SK-N-SH (cell line): ENCODE measurements at regions not wholly inside any gene's neighbourhood (a gene's known extent, or its start where the extent isn't known, plus 50 kb on each side); places are given as distances from the start of the nearest gene placed in this dataset.

ENCODE experiments used
- CTCF ChIP-seq: fragments of 200-600 bp; sonication (generic); IDR thresholded peaks from 2 replicates; pipeline ENCODE4 v1.6.1; 2017; ENCODE audit warnings: antibody characterized with exemption, mild to moderate bottlenecking, moderate library complexity
- FOXM1 ChIP-seq: IDR thresholded peaks from 2 replicates; pipeline ENCODE4 v1.4.0; 2012; ENCODE audit warnings: low read depth, mild to moderate bottlenecking
- GATA2 ChIP-seq: sonication (generic); formaldehyde crosslinking; IDR thresholded peaks from 2 replicates; pipeline ENCODE4 v1.5.0; 2020; ENCODE audit warnings: mild to moderate bottlenecking, missing genetic modification reagents
- IRF3 ChIP-seq: fragments of 150-350 bp; IDR thresholded peaks from 2 replicates; pipeline ENCODE4 v1.6.1; 2016; ENCODE audit warnings: mild to moderate bottlenecking, low read depth, low read length
- MXI1 ChIP-seq: IDR thresholded peaks from 2 replicates; pipeline ENCODE4 v1.6.1; 2012; ENCODE audit warnings: mild to moderate bottlenecking, low read depth, low read length, improper control_type of control experiment
- NRF1 ChIP-seq: IDR thresholded peaks from 2 replicates; pipeline ENCODE4 v1.6.1; 2012; ENCODE audit warnings: low read depth, mild to moderate bottlenecking, low read length
- RAD21 ChIP-seq: IDR thresholded peaks from 2 replicates; pipeline ENCODE4 v1.6.1; 2012; ENCODE audit warnings: mild to moderate bottlenecking, low read length
- RFX5 ChIP-seq: IDR thresholded peaks from 2 replicates; pipeline ENCODE4 v1.6.1; 2012; ENCODE audit warnings: mild to moderate bottlenecking, improper control_type of control experiment, low read length
- SMC3 ChIP-seq: IDR thresholded peaks from 2 replicates; pipeline ENCODE4 v1.6.1; 2012; ENCODE audit warnings: low read depth, low read length, improper control_type of control experiment
- TCF12 ChIP-seq: IDR thresholded peaks from 2 replicates; pipeline ENCODE4 v1.4.0; 2012

DNA sequence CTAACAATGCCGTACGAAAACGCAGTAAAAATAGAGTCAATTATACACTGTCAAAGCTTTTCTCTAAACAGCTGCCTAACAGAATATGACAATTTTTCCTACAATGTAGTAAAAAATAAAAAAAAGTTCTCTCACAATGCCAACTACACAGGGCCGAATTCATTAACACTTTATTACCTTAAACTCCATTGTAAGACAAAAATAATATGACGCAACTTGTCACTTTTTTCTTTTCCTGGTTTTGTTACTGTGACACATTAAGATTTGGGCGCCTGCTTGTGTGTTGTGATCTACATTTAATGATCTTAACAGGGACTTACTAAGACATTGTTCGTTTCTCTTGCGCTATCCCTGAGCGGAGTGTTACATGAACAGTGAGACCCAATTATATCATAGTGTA lies 204.1 kb downstream of the INSC start:
- TF ChIP-seq CTCF (no peak), SMC3 (no peak), FOXM1 (no peak), MXI1 (no peak), IRF3 (no peak), NRF1 (no peak), RAD21 (no peak), TCF12 (no peak), RFX5 (no peak), GATA2 (no peak)
